ENCODE measurements at regions not wholly inside any gene's neighbourhood (a gene's known extent, or its start where the extent isn't known, plus 50 kb on each side); places are given as distances from the start of the nearest gene placed in this dataset.
"Not testable (repeated sequence)": the region's sequence is repeated elsewhere in the genome, so short reads cannot be mapped to it uniquely, and the experiment has no call there.

- no peak for DNase-seq
Measured at GRCh38 chr15:69554279-69554961, 101.8 kb downstream of the RPLP1 start.

- no peak for DNase-seq
Measured at GRCh38 chr15:69555080-69555479, 102.5 kb downstream of the RPLP1 start.

GRCh38 chr15:69556344-69556743, 103.7 kb downstream of the RPLP1 start:
- DNase-seq = no peak

GRCh38 chr15:69557020-69557706, 104.5 kb downstream of the RPLP1 start:
- DNase-seq = peak; percentile 93

- no peak for DNase-seq
Measured at GRCh38 chr15:69557707-69558409, 105.2 kb downstream of the RPLP1 start.

- no peak for DNase-seq
Measured at GRCh38 chr15:69559440-69560190, 107.0 kb downstream of the RPLP1 start.

- DNase-seq = no peak
Measured at GRCh38 chr15:69561071-69561784, 108.6 kb downstream of the RPLP1 start.

GRCh38 chr15:69562116-69562515, 109.5 kb downstream of the RPLP1 start:
- no peak for DNase-seq

- DNase-seq = no peak
Measured at GRCh38 chr15:69562564-69562963, 109.9 kb downstream of the RPLP1 start.

GRCh38 chr15:69565066-69565655, 112.5 kb downstream of the RPLP1 start:
- no peak for DNase-seq

GRCh38 chr15:69567238-69567760, 114.7 kb downstream of the RPLP1 start:
- not testable (repeated sequence) for DNase-seq

- peak; percentile 82 for DNase-seq
Measured at GRCh38 chr15:69568173-69569009, 115.8 kb downstream of the RPLP1 start.

GRCh38 chr15:69570454-69570853, 117.8 kb downstream of the RPLP1 start:
- DNase-seq = no peak

GRCh38 chr15:69570997-69571396, 118.4 kb downstream of the RPLP1 start:
- DNase-seq = no peak

GRCh38 chr15:69573278-69573677, 120.7 kb downstream of the RPLP1 start:
- DNase-seq = not testable (repeated sequence)

- peak; percentile 31 for DNase-seq
Measured at GRCh38 chr15:69573815-69574475, 121.3 kb downstream of the RPLP1 start.

GRCh38 chr15:69574506-69574905, 121.9 kb downstream of the RPLP1 start:
- no peak for DNase-seq

GRCh38 chr15:69575387-69575786, 122.8 kb downstream of the RPLP1 start:
- no peak for DNase-seq

GRCh38 chr15:69576035-69576526, 123.5 kb downstream of the RPLP1 start:
- DNase-seq = peak; percentile 21

GRCh38 chr15:69576948-69577351, 124.3 kb downstream of the RPLP1 start:
- DNase-seq = no peak

Data from fibroblast of skin of abdomen (primary cell).